Stimulated activated CD4-positive, alpha-beta T cell treated with anti-CD3 and anti-CD28 coated beads, Interleukin-15, amount 100 ng/mL, for 48 hours (primary cell): ENCODE measurements at regions not wholly inside any gene's neighbourhood (a gene's known extent, or its start where the extent isn't known, plus 50 kb on each side); places are given as distances from the start of the nearest gene placed in this dataset.

Source experiments
- DNase-seq, 2 donors: peaks; one replicate each; pipeline ENCODE4 v3.0.0-alpha.2; 2020; ENCODE audit warnings: low read depth in 2 of 2

DNA sequence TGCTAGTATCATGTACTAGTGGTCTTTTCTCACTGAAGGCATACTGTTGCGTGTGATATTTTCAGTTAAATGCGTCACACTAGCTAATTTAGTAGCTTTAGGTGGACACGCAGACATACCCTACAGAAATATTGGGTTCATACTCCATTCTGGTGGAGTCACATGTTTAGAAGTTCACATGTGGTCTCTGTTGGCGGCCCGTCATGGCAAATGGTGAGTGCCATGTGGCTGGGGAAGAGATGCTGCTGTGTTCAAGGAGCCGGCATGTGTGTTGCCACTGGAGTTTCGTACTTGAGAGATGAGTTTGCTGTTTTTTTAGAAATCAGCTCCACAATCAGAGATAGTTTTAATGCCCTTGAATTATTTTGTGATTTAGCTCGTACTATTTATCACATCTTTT lies 454.6 kb downstream of the PCNX1 start:
- DNase-seq = no peak

GRCh38 chr14:71362282-71362681 lies 455.0 kb downstream of the PCNX1 start:
- DNase-seq = no peak

GRCh38 chr14:71362920-71363584 lies 455.8 kb downstream of the PCNX1 start:
- no peak for DNase-seq

- DNase-seq = no peak
These were observed 457.0 kb downstream of the PCNX1 start for GRCh38 chr14:71363946-71364925.

GRCh38 chr14:71365361-71365760 lies 458.1 kb downstream of the PCNX1 start:
- no peak for DNase-seq

DNA sequence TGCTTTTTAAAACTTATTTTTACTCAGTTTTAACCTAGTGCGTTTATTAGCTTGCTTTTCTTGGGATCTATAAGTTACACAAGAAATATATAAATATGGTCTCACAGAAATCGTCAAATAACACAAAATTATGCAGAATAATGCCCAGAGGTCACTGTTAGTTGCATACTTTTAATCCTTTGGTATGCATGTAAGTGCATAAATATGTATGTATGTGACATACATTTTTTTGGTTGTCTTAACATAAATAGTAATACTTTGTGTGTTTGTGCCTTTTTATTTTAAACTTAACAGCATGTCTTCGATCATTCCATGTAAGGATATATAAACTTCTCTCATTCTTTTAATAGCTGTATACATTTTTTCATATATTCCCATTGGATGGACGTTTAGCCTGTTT lies 459.6 kb downstream of the PCNX1 start:
- no peak for DNase-seq

GRCh38 chr14:71371711-71372396 lies 464.6 kb downstream of the PCNX1 start:
- DNase-seq = no peak

GRCh38 chr14:71372411-71372838 lies 465.2 kb downstream of the PCNX1 start:
- DNase-seq = no peak

GRCh38 chr14:71373773-71374172 lies 466.5 kb downstream of the PCNX1 start:
- DNase-seq = no peak

- no peak for DNase-seq
These were observed 467.7 kb downstream of the PCNX1 start for GRCh38 chr14:71374989-71375388.

DNA sequence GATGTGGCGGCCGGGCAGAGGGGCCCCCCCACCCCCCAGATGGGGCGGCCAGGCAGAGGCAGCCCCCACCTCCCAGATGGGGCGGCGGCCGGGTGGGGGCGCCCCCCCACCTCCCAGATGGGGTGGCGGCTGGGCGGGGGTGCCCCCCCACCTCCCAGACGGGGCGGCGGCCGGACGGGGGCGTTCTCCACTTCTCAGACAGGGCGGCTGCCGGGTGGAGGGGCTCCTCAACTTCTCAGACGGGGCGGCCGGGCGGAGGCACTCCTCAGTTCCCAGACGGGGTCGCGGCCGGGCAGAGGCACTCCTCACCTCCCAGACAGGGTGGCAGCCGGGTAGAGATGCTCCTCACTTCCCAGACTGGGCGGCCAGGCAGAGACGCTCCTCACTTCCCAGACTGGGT lies 469.8 kb downstream of the PCNX1 start:
- DNase-seq = no peak

- DNase-seq = no peak
These were observed 473.0 kb downstream of the PCNX1 start for GRCh38 chr14:71380271-71380670.

- no peak for DNase-seq
These were observed 474.6 kb downstream of the PCNX1 start for GRCh38 chr14:71381814-71382213.

DNA sequence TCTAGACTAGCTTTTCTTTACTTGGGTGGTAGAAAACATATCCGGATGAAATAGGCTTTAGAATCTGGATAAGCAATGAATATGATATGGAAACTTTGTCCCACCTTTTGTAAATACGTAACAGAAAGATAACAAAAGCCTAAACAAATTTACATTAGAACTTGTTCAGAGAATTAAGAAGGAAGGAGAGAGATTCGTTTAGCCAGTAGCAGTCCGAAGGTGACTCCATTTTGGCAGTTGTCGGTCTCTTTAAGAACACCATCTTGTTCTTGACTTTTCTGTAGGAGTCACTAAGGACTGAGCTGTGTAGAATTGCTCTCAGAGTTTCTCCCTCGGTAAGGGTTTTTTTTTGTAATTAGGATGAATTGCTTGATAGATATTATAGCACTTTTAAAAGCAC lies 475.1 kb downstream of the PCNX1 start:
- no peak for DNase-seq

GRCh38 chr14:71383510-71383909 lies 476.3 kb downstream of the PCNX1 start:
- DNase-seq = no peak

DNA sequence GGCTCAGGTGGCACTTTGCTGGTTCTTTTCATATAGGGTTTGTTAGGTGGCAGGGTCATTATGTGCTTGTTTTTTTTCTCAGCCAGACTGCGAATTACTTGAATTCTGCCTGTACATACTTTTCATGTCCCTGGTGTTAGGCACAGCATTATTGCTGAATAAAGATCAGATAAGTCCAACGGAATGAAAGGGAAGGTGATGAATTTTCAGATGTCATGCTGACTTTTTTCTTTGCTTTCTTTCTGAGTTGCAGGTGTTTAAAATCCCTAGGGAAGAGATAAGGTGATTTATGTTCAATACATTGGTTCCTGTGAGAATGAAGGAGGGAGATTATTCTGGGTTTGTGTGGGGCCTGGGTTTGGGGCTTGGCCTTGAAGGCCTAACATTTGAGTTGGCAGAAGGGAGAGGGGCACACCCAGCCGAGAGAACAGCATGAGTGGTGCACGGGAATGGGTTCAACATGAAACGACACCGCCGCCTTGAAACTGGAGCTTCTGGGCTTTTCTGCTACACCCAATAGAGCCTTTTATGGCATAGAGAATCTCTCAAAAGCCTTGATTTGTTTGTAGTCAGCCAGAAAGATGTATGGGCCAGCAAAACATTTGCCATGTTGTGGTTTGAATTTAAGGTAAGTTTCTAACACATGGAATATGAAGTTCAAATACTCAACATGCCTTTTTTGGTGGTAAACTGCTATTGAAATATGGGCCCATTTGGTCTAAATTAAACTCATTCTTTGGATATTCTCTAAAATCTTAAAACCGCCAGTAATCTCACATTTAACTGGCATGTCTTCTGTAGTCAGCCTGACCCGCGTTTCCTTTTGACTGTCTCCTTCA lies 477.0 kb downstream of the PCNX1 start:
- DNase-seq = no peak

DNA sequence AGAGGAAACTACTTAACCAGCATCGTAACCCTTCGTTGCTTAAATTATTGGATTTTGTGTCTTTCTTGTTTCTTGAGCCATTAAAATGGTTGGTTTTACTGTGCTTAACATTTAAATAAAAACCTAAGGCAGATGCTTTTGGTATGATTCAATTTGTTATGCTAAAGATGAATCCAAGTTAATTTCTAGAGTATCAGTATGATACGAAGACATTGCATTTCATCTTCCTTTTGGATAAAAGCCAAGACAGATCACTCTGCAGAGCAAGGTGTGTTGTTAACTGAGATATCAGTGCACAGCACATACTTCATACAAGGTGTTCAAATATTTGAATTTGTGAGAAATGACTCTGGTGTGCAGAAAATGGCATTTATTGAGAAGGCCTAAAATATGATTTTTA lies 480.5 kb downstream of the PCNX1 start:
- DNase-seq = no peak

DNA sequence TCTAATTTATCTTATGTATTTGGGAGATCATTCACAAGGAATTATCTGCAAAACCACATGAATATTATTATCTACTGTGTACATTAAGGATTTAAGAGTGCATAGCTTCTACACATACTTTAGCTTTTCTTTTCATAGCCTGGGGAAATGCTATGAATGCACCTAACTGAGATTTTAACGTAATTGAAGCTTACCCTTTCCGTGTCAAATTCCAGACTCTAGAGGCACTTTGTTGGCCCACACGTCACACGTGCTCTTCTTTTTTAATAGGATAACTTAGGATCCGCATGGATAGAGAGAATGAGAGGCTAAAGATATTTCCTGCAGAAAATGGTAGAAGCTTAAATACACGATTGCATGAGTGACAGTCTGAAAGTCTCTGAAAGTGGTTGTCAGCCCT lies 481.1 kb downstream of the PCNX1 start:
- no peak for DNase-seq

GRCh38 chr14:71388862-71389261 lies 481.6 kb downstream of the PCNX1 start:
- DNase-seq = no peak

DNA sequence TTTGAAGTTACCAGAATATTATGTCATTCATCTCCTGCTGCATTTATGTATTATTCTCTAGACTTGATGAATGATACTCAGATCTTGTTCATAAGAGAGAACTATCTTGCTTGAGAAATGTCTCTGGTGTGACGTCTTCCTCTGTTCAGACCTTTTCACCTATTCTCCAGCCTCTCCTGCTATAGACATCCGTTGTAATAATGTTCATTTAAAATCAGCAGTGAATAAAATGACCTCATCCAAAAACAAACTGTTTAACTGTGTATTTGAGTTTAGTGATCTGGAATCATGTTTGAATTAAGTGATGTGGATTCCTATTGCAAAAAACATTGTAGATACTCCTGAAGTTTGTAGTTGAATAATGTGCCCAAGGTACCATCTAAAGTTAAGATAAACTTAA lies 487.1 kb downstream of the PCNX1 start:
- no peak for DNase-seq

DNA sequence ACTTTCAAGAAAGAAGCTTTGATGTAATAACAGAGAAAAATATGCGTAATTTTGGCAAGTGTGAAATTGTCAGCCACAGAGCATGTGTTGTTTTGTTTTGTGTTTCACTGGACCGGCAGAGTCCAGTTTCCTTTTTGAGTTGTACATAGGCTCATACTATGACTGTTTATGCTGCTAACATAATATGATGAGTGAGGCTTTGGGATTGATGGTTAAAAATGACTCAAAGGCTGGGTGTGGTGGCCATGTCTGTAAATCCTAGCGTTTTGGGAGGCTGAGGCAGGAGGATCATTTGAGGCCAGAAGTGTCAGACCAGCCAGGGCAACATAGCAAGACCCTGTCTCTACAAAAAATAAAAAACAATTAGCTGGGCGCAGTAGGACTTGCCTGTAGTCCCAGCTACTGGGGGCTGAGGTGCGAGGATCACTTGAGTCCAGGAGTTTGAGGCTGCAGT lies 487.9 kb downstream of the PCNX1 start:
- DNase-seq = no peak
